Endothelial cell of umbilical vein (primary cell): ENCODE measurements at regions not wholly inside any gene's neighbourhood (a gene's known extent, or its start where the extent isn't known, plus 50 kb on each side); places are given as distances from the start of the nearest gene placed in this dataset.

Experiments
- BruUV-seq: library from RNA; stranded (reverse); fragments of 400-500 nt; replicated peaks from 2 replicates; lab custom pipeline; 2021; lab: Mats Ljungman, UMichigan
- CTCF ChIA-PET: fragments of 300-600, 350-600 bp; sonication (Branson Sonifier 250); formaldehyde crosslinking; loops from one replicate; lab custom pipeline; 2021; ENCODE audit warnings: antibody characterized with exemption, inconsistent platforms; lab: Charles Lee
- POLR2A ChIA-PET: fragments of 300-600, 350-600 bp; sonication (Branson Sonifier 250); formaldehyde crosslinking; loops from one replicate; lab custom pipeline; 2021; ENCODE audit warnings: antibody characterized with exemption, inconsistent platforms; lab: Charles Lee
- DNase-seq: peaks from one replicate; pipeline ENCODE4 v3.0.0-alpha.2; 2011; ENCODE audit warnings: low read depth, low spot score
- FAIRE-seq: peaks from 2 replicates; lab custom pipeline; 2011; peaks lifted over from hg19 to GRCh38; lab: Jason Lieb, UNC
- H2AFZ ChIP-seq: 2 replicates; pipeline ENCODE4 v1.6.0; 2012; ENCODE audit warnings: low read depth, low read length, control low read depth, inconsistent platforms
- H3K27ac ChIP-seq: 2 replicates; pipeline ENCODE4 v1.5.1; 2011; ENCODE audit warnings: low read depth, mild to moderate bottlenecking, control low read depth, low read length, moderate library complexity; ENCODE audit not compliant: insufficient read depth
- H3K27me3 ChIP-seq, 2 experiments: 2 replicates each; pipeline versions ENCODE4 v1.6.0 to v1.6.1; 2011; ENCODE audit warnings: low read length in 2 of 2, mixed read lengths in 1 of 2; ENCODE audit not compliant: control insufficient read depth in 2 of 2, insufficient read depth in 2 of 2
- H3K36me3 ChIP-seq, 2 experiments: 2 replicates in 1 of 2; 3 replicates in 1 of 2; pipeline ENCODE4 v1.5.1; 2011; ENCODE audit warnings: low read length in 2 of 2, mild to moderate bottlenecking in 1 of 2, moderate library complexity in 1 of 2; ENCODE audit not compliant: control insufficient read depth in 2 of 2, insufficient read depth in 2 of 2; ENCODE audit errors: extremely low read depth in 1 of 2
- H3K4me1 ChIP-seq: 3 replicates; pipeline ENCODE4 v1.5.1; 2011; ENCODE audit warnings: mild to moderate bottlenecking, low read length; ENCODE audit not compliant: control insufficient read depth, insufficient read depth; ENCODE audit errors: extremely low read depth
- H3K4me2 ChIP-seq: 2 replicates; pipeline ENCODE4 v1.6.1; 2011; ENCODE audit warnings: low read length, control low read depth, mixed read lengths; ENCODE audit not compliant: insufficient read depth
- H3K4me3 ChIP-seq, 3 experiments: fragments of 200-600 bp in 1 of 3; sonication (generic), shearing (Covaris generic) in 1 of 3; replicated peaks in 1 of 3; 2 replicates each; pipeline ENCODE4 v1.5.1; 2011 to 2016; ENCODE audit warnings: control low read depth in 3 of 3, low read length in 3 of 3, mild to moderate bottlenecking in 2 of 3, inconsistent platforms in 1 of 3, low read depth in 1 of 3, moderate library complexity in 1 of 3; ENCODE audit not compliant: insufficient read depth in 1 of 3
- H3K79me2 ChIP-seq: 2 replicates; pipeline ENCODE4 v1.6.0; 2012; ENCODE audit warnings: low read length, inconsistent platforms; ENCODE audit not compliant: control insufficient read depth, insufficient read depth
- H3K9ac ChIP-seq: replicated peaks from 2 replicates; pipeline ENCODE3; 2011; ENCODE audit warnings: low read length, control low read depth; ENCODE audit not compliant: insufficient read depth; ENCODE audit errors: extremely low read depth
- H3K9me1 ChIP-seq: replicated peaks from 3 replicates; pipeline ENCODE4 v1.6.0; 2011; ENCODE audit warnings: mild to moderate bottlenecking, low read length; ENCODE audit not compliant: control insufficient read depth, insufficient read depth; ENCODE audit errors: extremely low read depth
- H3K9me3 ChIP-seq: replicated peaks from 2 replicates; pipeline ENCODE4 v1.5.1; 2012; ENCODE audit warnings: low read length, inconsistent platforms; ENCODE audit not compliant: control insufficient read depth, insufficient read depth
- H4K20me1 ChIP-seq: replicated peaks from 2 replicates; pipeline ENCODE3; 2011; ENCODE audit warnings: mild to moderate bottlenecking, low read length; ENCODE audit not compliant: control insufficient read depth, insufficient read depth; ENCODE audit errors: extremely low read depth
- EZH2 ChIP-seq: IDR thresholded peaks from 2 replicates; pipeline ENCODE4 v1.6.1; 2012; ENCODE audit warnings: borderline replicate concordance, low read depth, mild to moderate bottlenecking, moderate library complexity, low read length, inconsistent platforms; ENCODE audit not compliant: severe bottlenecking
- FOS ChIP-seq: IDR thresholded peaks from 2 replicates; pipeline ENCODE4 v1.6.1; 2011; ENCODE audit warnings: mild to moderate bottlenecking, low read length, moderate library complexity, borderline replicate concordance; ENCODE audit not compliant: insufficient read depth
- GATA2 ChIP-seq: IDR thresholded peaks from 2 replicates; pipeline ENCODE4 v1.7.0; 2011; ENCODE audit warnings: low read depth, mild to moderate bottlenecking, moderate library complexity, mixed read lengths, low read length; ENCODE audit not compliant: insufficient read length, insufficient read depth
- JUN ChIP-seq: IDR thresholded peaks from 2 replicates; pipeline ENCODE4 v1.6.1; 2011; ENCODE audit warnings: borderline replicate concordance, low read depth; ENCODE audit not compliant: insufficient read length, insufficient read depth
- MYC ChIP-seq: IDR thresholded peaks from one replicate; pipeline ENCODE4 v1.6.1; 2011; ENCODE audit warnings: mild to moderate bottlenecking, low read depth, low read length
- POLR2A ChIP-seq: IDR thresholded peaks from 2 replicates; pipeline ENCODE4 v1.6.1; 2012; ENCODE audit warnings: low read depth, mild to moderate bottlenecking, control low read depth, low read length
- POLR2AphosphoS5 ChIP-seq: IDR thresholded peaks from 2 replicates; pipeline ENCODE4 v1.6.1; 2012; ENCODE audit warnings: low read depth, mild to moderate bottlenecking, control low read depth, low read length, moderate library complexity; ENCODE audit not compliant: insufficient read depth
- dilution Hi-C: fragments of 300-500 bp; cut with MboI; formaldehyde crosslinking; loops from one replicate; pipeline ENCODE4 v1.15.0; 2019; ENCODE audit warnings: low sequenced_read_pairs; ENCODE audit not compliant: extremely low pct_ligation_motif_present
- intact Hi-C: fragments of 100-400 bp; cut with micrococcal nuclease; formaldehyde crosslinking; loops from one replicate; pipeline ENCODE4 v1.10.0; 2022
- TF ChIP-seq, protein P1 (sequence below), 2 donors: IDR thresholded peaks; 1 replicate in 1 of 2; 2 replicates in 1 of 2; pipeline ENCODE4 v1.5.1; 2011; ENCODE audit warnings: low read length in 2 of 2, mild to moderate bottlenecking in 2 of 2, moderate library complexity in 2 of 2, control low read depth in 1 of 2, inconsistent platforms in 1 of 2, low read depth in 1 of 2; ENCODE audit not compliant: insufficient read depth in 1 of 2; ENCODE audit errors: extremely low read depth in 1 of 2
- TF ChIP-seq, protein P2 (sequence below): IDR thresholded peaks from 2 replicates; pipeline ENCODE4 v1.6.1; 2011; ENCODE audit not compliant: insufficient read depth, insufficient read length

GRCh38 chr1:82728206-82728605 lies 927.5 kb downstream of the ADGRL2 start:
- Histone ChIP-seq H3K27me3 (no peaks in the 10 kb centered on the region), H3K4me1 (no peaks in the 10 kb centered on the region), H3K79me2 (no peaks in the 10 kb centered on the region), H3K9me1 (no peaks in the 10 kb centered on the region), H3K9ac (no peak overlapping the region), H3K4me3 (no peak overlapping the region), H3K4me2 (no peak overlapping the region), H3K27ac (no peak overlapping the region), H3K9me3 (no peaks in the 10 kb centered on the region), H2AFZ (no peak overlapping the region), H4K20me1 (no peaks in the 10 kb centered on the region), H3K36me3 (no peaks in the 10 kb centered on the region)
- BruUV-seq: no TSS peak
- no peak for DNase-seq
- POLR2A ChIA-PET: no interaction called here
- dilution Hi-C loops (no loop called here), intact Hi-C loops (no loop called here)
- CTCF ChIA-PET: no interaction called here
- no peak for FAIRE-seq
- TF ChIP-seq POLR2AphosphoS5 (no peak), MYC (no peak), GATA2 (no peak)
- TF ChIP-seq, protein P1, sequence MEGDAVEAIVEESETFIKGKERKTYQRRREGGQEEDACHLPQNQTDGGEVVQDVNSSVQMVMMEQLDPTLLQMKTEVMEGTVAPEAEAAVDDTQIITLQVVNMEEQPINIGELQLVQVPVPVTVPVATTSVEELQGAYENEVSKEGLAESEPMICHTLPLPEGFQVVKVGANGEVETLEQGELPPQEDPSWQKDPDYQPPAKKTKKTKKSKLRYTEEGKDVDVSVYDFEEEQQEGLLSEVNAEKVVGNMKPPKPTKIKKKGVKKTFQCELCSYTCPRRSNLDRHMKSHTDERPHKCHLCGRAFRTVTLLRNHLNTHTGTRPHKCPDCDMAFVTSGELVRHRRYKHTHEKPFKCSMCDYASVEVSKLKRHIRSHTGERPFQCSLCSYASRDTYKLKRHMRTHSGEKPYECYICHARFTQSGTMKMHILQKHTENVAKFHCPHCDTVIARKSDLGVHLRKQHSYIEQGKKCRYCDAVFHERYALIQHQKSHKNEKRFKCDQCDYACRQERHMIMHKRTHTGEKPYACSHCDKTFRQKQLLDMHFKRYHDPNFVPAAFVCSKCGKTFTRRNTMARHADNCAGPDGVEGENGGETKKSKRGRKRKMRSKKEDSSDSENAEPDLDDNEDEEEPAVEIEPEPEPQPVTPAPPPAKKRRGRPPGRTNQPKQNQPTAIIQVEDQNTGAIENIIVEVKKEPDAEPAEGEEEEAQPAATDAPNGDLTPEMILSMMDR (IDR thresholded peaks at IDR 0.05; ENCODE audit: extremely low read depth in 1 of 2, insufficient read depth in 1 of 2, low read depth in 1 of 2, low read length in 2 of 2): no peak

DNA sequence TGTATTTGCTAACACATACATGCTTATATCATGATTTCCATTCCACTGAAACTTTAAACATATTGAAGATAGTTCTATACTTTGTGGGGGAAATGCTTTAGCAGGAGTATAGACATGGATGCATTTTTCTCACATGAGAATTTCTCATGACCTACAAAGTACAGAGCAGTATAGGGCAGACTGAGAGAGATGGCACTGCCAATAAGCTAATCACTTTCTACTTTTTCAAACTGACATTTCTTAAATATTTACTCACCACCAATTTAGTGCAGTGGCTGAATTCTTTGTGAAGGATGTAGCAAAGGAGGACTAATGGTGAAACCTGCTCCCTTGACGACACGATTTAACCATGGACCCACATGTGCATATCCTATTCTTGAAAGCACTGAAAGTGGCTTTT lies 923.5 kb downstream of the ADGRL2 start:
- ChIA-PET POLR2A (no interaction called here), CTCF (no interaction called here)
- Histone ChIP-seq H3K27me3 (no peaks in the 10 kb centered on the region), H3K4me1 (no peaks in the 10 kb centered on the region), H3K27ac (no peak overlapping the region), H3K79me2 (no peaks in the 10 kb centered on the region), H3K9ac (no peak overlapping the region), H2AFZ (no peak overlapping the region), H3K4me2 (no peak overlapping the region), H3K9me1 (no peaks in the 10 kb centered on the region), H4K20me1 (no peaks in the 10 kb centered on the region), H3K4me3 (no peak overlapping the region), H3K36me3 (no peaks in the 10 kb centered on the region), H3K9me3 (no peaks in the 10 kb centered on the region)
- dilution Hi-C loops: no loop called here
- FAIRE-seq (no peak), DNase-seq (no peak)
- intact Hi-C loops: no loop called here
- no TSS peak for BruUV-seq
- no peak for TF ChIP-seq POLR2A
- no peak for TF ChIP-seq EZH2
- TF ChIP-seq POLR2AphosphoS5: no peak
- no peak for TF ChIP-seq MYC
- no peak for TF ChIP-seq FOS
- TF ChIP-seq, protein P1 (IDR thresholded peaks at IDR 0.05; ENCODE audit: extremely low read depth in 1 of 2, insufficient read depth in 1 of 2, low read depth in 1 of 2, low read length in 2 of 2): no peak
- TF ChIP-seq, protein P2, sequence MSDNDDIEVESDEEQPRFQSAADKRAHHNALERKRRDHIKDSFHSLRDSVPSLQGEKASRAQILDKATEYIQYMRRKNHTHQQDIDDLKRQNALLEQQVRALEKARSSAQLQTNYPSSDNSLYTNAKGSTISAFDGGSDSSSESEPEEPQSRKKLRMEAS: no peak
- TF ChIP-seq JUN: no peak
- TF ChIP-seq GATA2: no peak
